Upper lobe of left lung (tissue), 6 donors: ENCODE measurements at regions not wholly inside any gene's neighbourhood (a gene's known extent, or its start where the extent isn't known, plus 50 kb on each side); places are given as distances from the start of the nearest gene placed in this dataset.
"Not testable (repeated sequence)": the region's sequence is repeated elsewhere in the genome, so short reads cannot be mapped to it uniquely, and the experiment has no call there.

Source experiments
- ATAC-seq, 2 donors: fragments of 200-7000 bp; cut with Tn5 transposase; one replicate each; pipeline ENCODE4 v1.9.1; 2022; ENCODE audit warnings: mild to moderate bottlenecking in 2 of 2, moderate library complexity in 2 of 2; ENCODE audit not compliant: low FRiP score in 2 of 2
- DNase-seq, 2 donors: peaks; one replicate each; pipeline ENCODE4 v3.0.0-alpha.2; 2019 to 2020
- H3K27ac ChIP-seq, 4 donors: fragments of 200-600 bp; sonication (generic); one replicate each; pipeline ENCODE4 v1.5.1; 2016 to 2019
- H3K27me3 ChIP-seq, 4 donors: fragments of 200-600 bp; sonication (generic); one replicate each; pipeline ENCODE4 v1.5.1; 2017 to 2019
- H3K36me3 ChIP-seq, 4 donors: fragments of 200-600 bp; sonication (generic); one replicate each; pipeline ENCODE4 v1.5.1; 2016 to 2019
- H3K4me1 ChIP-seq, 4 donors: fragments of 200-600 bp; sonication (generic); one replicate each; pipeline ENCODE4 v1.5.1; 2018 to 2019
- H3K4me3 ChIP-seq, 4 donors: fragments of 200-600 bp; sonication (generic); one replicate each; pipeline ENCODE4 v1.5.1; 2017 to 2019; ENCODE audit warnings: mild to moderate bottlenecking in 2 of 4, moderate library complexity in 1 of 4
- H3K9me3 ChIP-seq, 4 donors: fragments of 200-600 bp; sonication (generic); one replicate each; pipeline ENCODE4 v1.5.1; 2018 to 2019
- EP300 ChIP-seq, 4 donors: sonication (generic); formaldehyde crosslinking; IDR thresholded peaks; one replicate each; pipeline ENCODE4 v1.5.1; 2017; ENCODE audit warnings: antibody characterized with exemption in 4 of 4, control low read depth in 2 of 4
- POLR2A ChIP-seq, 4 donors: fragments of 450-650 bp; IDR thresholded peaks; one replicate each; pipeline ENCODE4 v1.5.1; 2016 to 2017; ENCODE audit warnings: antibody characterized with exemption in 4 of 4, mild to moderate bottlenecking in 2 of 4
- POLR2AphosphoS5 ChIP-seq, 2 donors: sonication (generic); formaldehyde crosslinking; IDR thresholded peaks; one replicate each; pipeline ENCODE4 v1.5.1; 2017; ENCODE audit warnings: antibody characterized with exemption in 2 of 2
- WGBS, 2 donors: methylation state at CpG; one replicate each; pipeline ENCODE4 v1.1.5; 2017 to 2018; 5-methylcytosine and 5-hydroxymethylcytosine counted together
- TF ChIP-seq, protein P1 (sequence below), 6 experiments: fragments of 450-650 bp in 4 of 6; fragments of 200-600 bp in 2 of 6; sonication (generic) in 2 of 6; IDR thresholded peaks; one replicate each; pipeline ENCODE4 v1.5.1; 2016 to 2019; ENCODE audit warnings: antibody characterized with exemption in 6 of 6
- donor health status: DM: no; HTN: no; CAD: no; lungs with moderate emphysema.
- donor health status: DM: no; HTN: yes; CAD: no; lungs with severe emphysema.

DNA sequence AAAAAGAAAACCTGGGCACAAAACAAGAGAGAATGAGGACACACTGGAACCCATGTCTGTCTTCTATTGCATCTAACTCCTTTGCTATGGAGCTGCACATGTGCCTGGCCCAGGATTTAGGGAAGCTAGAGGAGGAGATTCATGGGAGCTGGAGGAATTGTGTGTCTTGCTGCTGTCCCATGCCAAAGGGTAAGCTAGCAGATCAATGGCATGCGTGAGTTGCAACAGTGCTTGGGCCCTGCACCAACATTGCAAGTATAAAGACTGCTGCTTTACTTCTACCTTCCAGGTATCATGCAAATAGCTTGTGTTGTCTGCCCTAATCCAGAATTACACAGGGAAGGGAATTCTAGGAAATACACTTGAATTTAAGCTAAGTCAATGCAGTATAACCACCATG, 196.4 kb upstream of the IGF1 start:
- Histone ChIP-seq H3K4me1 (no peaks in the 10 kb centered on the region), H3K4me3 (no peak overlapping the region), H3K27me3 (no peaks in the 10 kb centered on the region), H3K27ac (no peak overlapping the region), H3K9me3 (peaks cover 0 to 15% (median 12%) of the 10 kb centered on the region in 4 donors), H3K36me3 (no peaks in the 10 kb centered on the region)
- WGBS, 2 donors = 81 to 100% methylated on average over 1 of the region's 1 CpG
- TF ChIP-seq, protein P1, sequence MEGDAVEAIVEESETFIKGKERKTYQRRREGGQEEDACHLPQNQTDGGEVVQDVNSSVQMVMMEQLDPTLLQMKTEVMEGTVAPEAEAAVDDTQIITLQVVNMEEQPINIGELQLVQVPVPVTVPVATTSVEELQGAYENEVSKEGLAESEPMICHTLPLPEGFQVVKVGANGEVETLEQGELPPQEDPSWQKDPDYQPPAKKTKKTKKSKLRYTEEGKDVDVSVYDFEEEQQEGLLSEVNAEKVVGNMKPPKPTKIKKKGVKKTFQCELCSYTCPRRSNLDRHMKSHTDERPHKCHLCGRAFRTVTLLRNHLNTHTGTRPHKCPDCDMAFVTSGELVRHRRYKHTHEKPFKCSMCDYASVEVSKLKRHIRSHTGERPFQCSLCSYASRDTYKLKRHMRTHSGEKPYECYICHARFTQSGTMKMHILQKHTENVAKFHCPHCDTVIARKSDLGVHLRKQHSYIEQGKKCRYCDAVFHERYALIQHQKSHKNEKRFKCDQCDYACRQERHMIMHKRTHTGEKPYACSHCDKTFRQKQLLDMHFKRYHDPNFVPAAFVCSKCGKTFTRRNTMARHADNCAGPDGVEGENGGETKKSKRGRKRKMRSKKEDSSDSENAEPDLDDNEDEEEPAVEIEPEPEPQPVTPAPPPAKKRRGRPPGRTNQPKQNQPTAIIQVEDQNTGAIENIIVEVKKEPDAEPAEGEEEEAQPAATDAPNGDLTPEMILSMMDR (IDR thresholded peaks at IDR 0.05) = no peak
- TF ChIP-seq EP300 (IDR thresholded peaks at IDR 0.05) = no peak
- no peak for TF ChIP-seq POLR2A (IDR thresholded peaks at IDR 0.05)
- no peak for TF ChIP-seq POLR2AphosphoS5 (IDR thresholded peaks at IDR 0.05)
- DNase-seq (no peak), ATAC-seq (no peak)

DNA sequence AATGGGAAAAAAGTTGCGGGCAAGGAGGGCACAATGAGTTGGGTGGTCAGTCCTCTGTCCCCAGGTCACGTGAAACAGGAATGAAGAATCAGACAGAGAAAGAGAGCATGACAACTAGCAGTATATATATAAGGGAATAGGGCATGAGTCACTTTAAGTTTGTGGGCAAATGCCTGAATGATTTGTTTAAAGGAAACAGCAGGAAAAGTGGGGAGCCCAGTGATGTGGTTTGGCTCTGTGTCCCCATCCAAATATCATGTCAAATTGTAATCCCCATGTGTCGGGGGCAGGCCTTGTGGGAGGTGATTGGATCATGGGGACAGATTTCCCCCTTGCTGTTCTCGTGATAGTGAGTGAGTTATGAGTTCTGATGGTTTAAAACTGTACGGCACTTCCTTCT, 195.3 kb upstream of the IGF1 start:
- no peak for TF ChIP-seq EP300 (IDR thresholded peaks at IDR 0.05)
- no peak for TF ChIP-seq POLR2AphosphoS5 (IDR thresholded peaks at IDR 0.05)
- TF ChIP-seq, protein P1 (IDR thresholded peaks at IDR 0.05) = no peak
- TF ChIP-seq POLR2A (IDR thresholded peaks at IDR 0.05) = no peak
- H3K9me3 ChIP-seq = peaks cover 0 to 15% (median 12%) of the 10 kb centered on the region in 4 donors
- H3K27me3 ChIP-seq = no peaks in the 10 kb centered on the region
- no peak overlapping the region for H3K4me3 ChIP-seq
- WGBS, 2 donors = 61 to 69% methylated on average over 5 of the region's 5 CpGs
- H3K4me1 ChIP-seq = no peaks in the 10 kb centered on the region
- H3K36me3 ChIP-seq = no peaks in the 10 kb centered on the region
- no peak for ATAC-seq
- DNase-seq = no peak
- H3K27ac ChIP-seq = no peak overlapping the region

DNA sequence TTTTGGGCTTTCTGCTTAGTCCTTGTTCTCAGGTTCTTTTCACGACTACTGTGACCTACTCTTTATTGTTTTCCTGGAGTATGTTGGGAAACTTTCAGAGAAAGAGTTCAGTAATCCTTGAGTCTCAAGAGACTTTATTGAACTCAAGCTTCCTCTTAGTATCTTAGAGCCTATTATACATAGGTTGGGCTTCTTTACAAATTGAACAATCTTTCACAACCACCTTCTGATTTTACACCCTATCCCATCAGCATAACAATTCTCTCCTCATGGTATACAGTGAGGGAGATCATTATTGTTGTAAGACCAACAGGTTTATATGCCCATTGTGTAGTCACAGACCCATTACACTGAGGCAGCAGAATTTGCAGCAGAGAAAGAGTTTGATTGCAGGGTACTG, 193.2 kb upstream of the IGF1 start:
- ATAC-seq (no peak), DNase-seq (no peak)
- 45 to 58% methylated on average over 1 of the region's 1 CpG for WGBS, 2 donors
- no peaks in the 10 kb centered on the region for H3K36me3 ChIP-seq
- H3K27ac ChIP-seq = no peak overlapping the region
- H3K4me3 ChIP-seq = no peak overlapping the region
- peaks cover 0 to 15% (median 12%) of the 10 kb centered on the region in 4 donors for H3K9me3 ChIP-seq
- no peaks in the 10 kb centered on the region for H3K4me1 ChIP-seq
- TF ChIP-seq EP300 (IDR thresholded peaks at IDR 0.05) (no peak), POLR2AphosphoS5 (IDR thresholded peaks at IDR 0.05) (no peak), POLR2A (IDR thresholded peaks at IDR 0.05) (no peak)
- TF ChIP-seq, protein P1 (IDR thresholded peaks at IDR 0.05) = no peak
- H3K27me3 ChIP-seq = no peaks in the 10 kb centered on the region

DNA sequence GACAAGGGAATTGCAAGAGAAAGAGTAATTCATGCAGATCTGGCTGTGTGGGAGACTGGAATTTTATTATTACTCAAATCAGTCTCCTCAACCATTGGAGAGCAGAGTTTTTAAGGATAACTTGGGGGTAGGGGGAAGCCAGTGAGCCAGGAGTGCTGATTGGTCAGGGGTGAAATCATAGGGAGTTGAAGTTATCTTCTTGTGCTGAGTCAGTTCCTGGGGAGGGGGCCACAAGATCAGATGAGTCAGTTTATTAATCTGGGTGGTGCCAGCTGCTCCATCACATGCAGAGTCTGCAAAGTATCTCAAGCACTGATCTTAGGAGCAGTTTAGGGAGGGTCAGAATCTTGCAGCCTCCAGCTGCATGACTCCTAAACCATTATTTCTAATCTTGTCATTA, 191.8 kb upstream of the IGF1 start:
- peaks cover 0 to 15% (median 12%) of the 10 kb centered on the region in 4 donors for H3K9me3 ChIP-seq
- H3K4me3 ChIP-seq, H3K27me3 ChIP-seq, H3K4me1 ChIP-seq, DNase-seq, H3K36me3 ChIP-seq, H3K27ac ChIP-seq, ATAC-seq: not testable (repeated sequence)

DNA sequence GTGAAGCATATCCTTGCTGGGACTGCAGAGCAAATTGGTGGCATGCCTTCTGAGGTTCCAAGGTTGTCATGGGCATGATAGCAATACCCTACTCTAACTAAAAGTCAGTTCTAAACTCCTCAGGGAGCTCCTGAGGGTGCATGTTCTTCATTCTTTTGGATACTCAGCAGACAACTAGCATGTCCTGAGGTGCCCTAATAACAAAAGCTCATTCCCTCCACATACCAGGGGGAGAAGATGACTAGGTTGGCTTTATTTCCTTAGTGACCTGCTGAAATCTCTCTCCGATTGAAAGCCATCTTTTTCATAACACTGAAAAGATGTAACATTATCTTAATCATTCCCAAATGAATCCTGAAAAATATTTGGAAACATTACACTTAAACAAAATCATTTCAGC, 188.7 kb upstream of the IGF1 start:
- Histone ChIP-seq H3K27ac (no peak overlapping the region), H3K4me1 (no peaks in the 10 kb centered on the region), H3K9me3 (peaks cover 0 to 12% (median 11%) of the 10 kb centered on the region in 4 donors), H3K4me3 (no peak overlapping the region), H3K27me3 (no peaks in the 10 kb centered on the region), H3K36me3 (no peaks in the 10 kb centered on the region)
- DNase-seq (no peak), ATAC-seq (no peak)
- 88 to 95% methylated on average over 1 of the region's 1 CpG for WGBS, 2 donors
- TF ChIP-seq POLR2A (IDR thresholded peaks at IDR 0.05) (no peak), POLR2AphosphoS5 (IDR thresholded peaks at IDR 0.05) (no peak), EP300 (IDR thresholded peaks at IDR 0.05) (no peak)
- TF ChIP-seq, protein P1 (IDR thresholded peaks at IDR 0.05) = no peak

DNA sequence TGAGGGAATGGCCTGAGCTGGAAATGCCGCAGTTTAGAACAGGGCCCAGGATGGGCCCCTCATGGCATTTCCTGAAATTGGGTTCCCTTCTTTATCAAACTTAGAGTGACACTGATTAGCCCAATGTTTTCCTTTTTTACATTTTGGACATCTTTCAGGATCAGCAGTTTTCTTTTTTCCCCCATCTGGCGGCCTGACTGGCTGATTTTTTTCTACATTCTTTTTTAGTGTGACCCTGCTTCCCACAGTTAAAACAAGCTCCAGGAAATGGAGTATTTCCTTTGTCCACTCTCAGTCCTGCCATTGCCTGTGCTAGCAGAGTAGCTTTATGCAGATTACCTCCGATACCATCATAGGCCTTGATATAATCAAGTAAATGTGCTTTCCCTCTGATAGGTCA, 185.8 kb upstream of the IGF1 start:
- ATAC-seq, DNase-seq, H3K27me3 ChIP-seq, H3K4me3 ChIP-seq, H3K4me1 ChIP-seq, H3K9me3 ChIP-seq, H3K36me3 ChIP-seq, H3K27ac ChIP-seq: not testable (repeated sequence)
- WGBS, 2 donors = 35 to 37% methylated on average over 3 of the region's 3 CpGs
